ENCODE measurements at regions not wholly inside any gene's neighbourhood (a gene's known extent, or its start where the extent isn't known, plus 50 kb on each side); places are given as distances from the start of the nearest gene placed in this dataset.

GRCh38 chr1:56189946-56190805 is 389.2 kb downstream of the PLPP3 start:
- no peak for DNase-seq (ENCODE audit: low spot score)
- no peak for TF ChIP-seq CTCF (IDR thresholded peaks at IDR 0.05; ENCODE audit: borderline replicate concordance, control extremely low read depth, extremely low read depth, insufficient read depth, missing control alignments)
- in situ Hi-C loops (cut with MboI; ENCODE audit: low sequenced_read_pairs, unreplicated experiment) = no loop called here

- TF ChIP-seq CTCF (IDR thresholded peaks at IDR 0.05; ENCODE audit: borderline replicate concordance, control extremely low read depth, extremely low read depth, insufficient read depth, missing control alignments) = no peak
- in situ Hi-C loops (cut with MboI; ENCODE audit: low sequenced_read_pairs, unreplicated experiment) = no loop called here
- no peak for DNase-seq (ENCODE audit: low spot score)
Observed at GRCh38 chr1:56189454-56189853, 389.9 kb downstream of the PLPP3 start.

- in situ Hi-C loops (cut with MboI; ENCODE audit: low sequenced_read_pairs, unreplicated experiment) = no loop called here
- no peak for TF ChIP-seq CTCF (IDR thresholded peaks at IDR 0.05; ENCODE audit: borderline replicate concordance, control extremely low read depth, extremely low read depth, insufficient read depth, missing control alignments)
- DNase-seq (ENCODE audit: low spot score) = no peak
Observed at GRCh38 chr1:56188855-56189254, 390.5 kb downstream of the PLPP3 start.

GRCh38 chr1:56188221-56188620 is 391.1 kb downstream of the PLPP3 start:
- in situ Hi-C loops (cut with MboI; ENCODE audit: low sequenced_read_pairs, unreplicated experiment) = no loop called here
- no peak for TF ChIP-seq CTCF (IDR thresholded peaks at IDR 0.05; ENCODE audit: borderline replicate concordance, control extremely low read depth, extremely low read depth, insufficient read depth, missing control alignments)
- no peak for DNase-seq (ENCODE audit: low spot score)

GRCh38 chr1:56187405-56187804 is 392.0 kb downstream of the PLPP3 start:
- no peak for DNase-seq (ENCODE audit: low spot score)
- in situ Hi-C loops (cut with MboI; ENCODE audit: low sequenced_read_pairs, unreplicated experiment) = no loop called here
- TF ChIP-seq CTCF (IDR thresholded peaks at IDR 0.05; ENCODE audit: borderline replicate concordance, control extremely low read depth, extremely low read depth, insufficient read depth, missing control alignments) = no peak

GRCh38 chr1:56185493-56185892 is 393.9 kb downstream of the PLPP3 start:
- DNase-seq (ENCODE audit: low spot score) = no peak
- no peak for TF ChIP-seq CTCF (IDR thresholded peaks at IDR 0.05; ENCODE audit: borderline replicate concordance, control extremely low read depth, extremely low read depth, insufficient read depth, missing control alignments)

More at GRCh38 chr1:56185493-56185892, 393.9 kb downstream of the PLPP3 start:
- in situ Hi-C loops (cut with MboI; ENCODE audit: low sequenced_read_pairs, unreplicated experiment) = no loop called here

Measured in GM13976 (cell line).